Activated CD4-positive, alpha-beta T cell treated with anti-CD3 and anti-CD28 coated beads, Interleukin-10, Interleukin-2, amounts not matched to agents 100 ng/mL and 50 ng/mL, durations not matched to agents 16 hours and 8 hours (primary cell): ENCODE measurements at regions not wholly inside any gene's neighbourhood (a gene's known extent, or its start where the extent isn't known, plus 50 kb on each side); places are given as distances from the start of the nearest gene placed in this dataset.
A peak's percentile ranks its signal among the peaks of the same experiment; 100 is the strongest.

Experiments
- DNase-seq: peaks from one replicate; pipeline ENCODE4 v3.0.0-alpha.2; 2020

- DNase-seq = no peak
These were observed 231.2 kb upstream of the TPRG1 start for GRCh38 chr3:188940573-188940932.

DNA sequence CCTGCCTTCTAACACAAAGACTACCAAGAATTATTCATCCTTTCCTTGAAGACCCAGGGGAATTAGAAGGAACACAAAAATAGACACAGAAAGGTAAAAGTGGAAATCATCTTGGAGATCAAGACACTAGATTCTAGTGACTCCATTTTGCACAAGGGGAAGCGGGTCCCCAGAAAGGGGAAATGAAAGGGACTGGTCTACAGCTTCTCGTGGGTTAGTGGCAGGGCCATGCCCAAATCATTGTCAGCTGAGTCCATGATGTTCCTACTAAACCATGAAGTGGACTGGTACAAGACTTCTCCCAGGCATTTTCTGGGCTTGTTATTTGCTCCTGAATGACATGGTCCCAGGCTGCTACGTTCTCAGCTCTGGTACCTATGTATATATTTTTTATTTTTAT is 230.7 kb upstream of the TPRG1 start:
- no peak for DNase-seq

DNA sequence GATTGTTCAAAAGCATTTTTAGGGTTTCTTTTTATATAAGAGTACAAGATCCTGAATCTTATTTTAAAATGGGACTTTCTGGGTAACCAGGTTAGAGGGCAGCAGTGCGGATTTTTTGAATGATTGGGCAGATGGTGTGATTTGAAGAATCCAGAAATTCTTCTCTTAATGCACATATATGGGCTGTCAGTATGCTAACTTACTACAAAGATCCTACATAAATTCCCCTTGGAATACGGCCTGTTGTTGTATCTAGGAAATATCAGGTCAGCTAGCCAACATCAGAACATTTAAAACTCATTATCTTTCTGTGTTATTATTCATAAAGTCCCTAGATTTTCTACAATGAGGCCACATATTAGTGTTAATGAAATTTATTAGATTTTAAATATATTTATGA is 229.6 kb upstream of the TPRG1 start:
- no peak for DNase-seq

GRCh38 chr3:188943591-188943990 is 228.2 kb upstream of the TPRG1 start:
- no peak for DNase-seq

DNA sequence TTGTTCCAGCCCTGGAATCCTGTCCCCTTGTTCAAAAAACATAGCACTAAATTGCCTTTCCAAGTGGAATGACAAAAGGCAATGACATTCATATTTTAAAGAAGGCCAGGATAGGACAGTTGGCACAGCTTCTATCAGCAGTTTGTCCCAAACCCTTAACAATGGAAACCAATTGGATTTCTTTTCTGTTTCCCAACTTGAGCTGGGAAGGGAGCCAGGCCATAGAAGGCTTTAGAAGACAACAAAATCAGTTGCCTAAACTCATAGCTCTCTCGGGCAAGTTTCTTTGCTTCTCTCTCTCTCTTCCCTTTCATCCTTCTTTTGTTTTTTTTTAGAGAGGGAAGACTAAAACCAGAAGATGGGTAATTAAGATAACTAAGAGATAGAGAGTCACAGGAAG is 227.7 kb upstream of the TPRG1 start:
- DNase-seq = no peak

DNA sequence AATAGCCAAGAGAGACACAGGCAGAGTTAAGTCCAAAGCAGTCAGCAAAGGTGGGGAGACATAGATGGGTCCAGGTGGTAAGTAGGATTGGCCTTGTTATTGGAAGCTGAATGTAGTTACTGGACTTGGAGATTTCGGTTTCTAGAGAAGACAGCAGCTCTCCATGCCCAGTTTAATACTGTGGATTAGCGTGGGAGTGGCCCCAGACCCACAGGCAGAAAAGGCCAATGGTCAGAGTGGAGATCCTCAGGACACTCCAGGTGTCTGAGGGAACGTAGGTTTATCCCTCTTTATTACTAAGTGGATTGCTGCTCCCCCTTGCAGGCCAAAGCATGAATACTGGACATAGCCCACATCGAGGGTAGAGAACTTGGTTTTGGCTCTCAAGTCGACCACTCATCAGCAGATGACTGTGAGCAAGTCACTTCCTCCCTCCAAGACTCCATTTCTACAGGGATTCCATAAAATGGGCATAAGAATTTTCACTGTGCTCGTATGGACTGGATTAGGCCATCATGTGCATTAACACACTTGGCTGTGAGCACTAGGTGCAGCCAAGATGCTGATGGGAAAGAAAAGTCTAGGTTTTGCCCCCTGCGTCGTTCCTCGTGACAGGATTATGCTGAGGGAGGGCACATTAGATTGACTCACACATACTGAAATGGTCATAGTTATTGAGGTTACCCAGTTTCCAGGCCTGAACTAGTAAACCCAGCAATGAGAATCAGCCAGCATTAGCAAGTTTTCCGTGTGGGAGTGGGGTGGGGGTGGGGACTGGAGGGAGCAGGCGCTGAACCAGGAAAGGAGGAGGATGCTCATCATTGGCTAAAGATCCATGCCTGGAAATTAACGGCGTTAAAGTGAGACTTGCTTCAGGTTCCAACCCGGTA is 225.2 kb upstream of the TPRG1 start:
- no peak for DNase-seq

- DNase-seq = peak; percentile 27
These were observed 224.1 kb upstream of the TPRG1 start for GRCh38 chr3:188947401-188948280.

DNA sequence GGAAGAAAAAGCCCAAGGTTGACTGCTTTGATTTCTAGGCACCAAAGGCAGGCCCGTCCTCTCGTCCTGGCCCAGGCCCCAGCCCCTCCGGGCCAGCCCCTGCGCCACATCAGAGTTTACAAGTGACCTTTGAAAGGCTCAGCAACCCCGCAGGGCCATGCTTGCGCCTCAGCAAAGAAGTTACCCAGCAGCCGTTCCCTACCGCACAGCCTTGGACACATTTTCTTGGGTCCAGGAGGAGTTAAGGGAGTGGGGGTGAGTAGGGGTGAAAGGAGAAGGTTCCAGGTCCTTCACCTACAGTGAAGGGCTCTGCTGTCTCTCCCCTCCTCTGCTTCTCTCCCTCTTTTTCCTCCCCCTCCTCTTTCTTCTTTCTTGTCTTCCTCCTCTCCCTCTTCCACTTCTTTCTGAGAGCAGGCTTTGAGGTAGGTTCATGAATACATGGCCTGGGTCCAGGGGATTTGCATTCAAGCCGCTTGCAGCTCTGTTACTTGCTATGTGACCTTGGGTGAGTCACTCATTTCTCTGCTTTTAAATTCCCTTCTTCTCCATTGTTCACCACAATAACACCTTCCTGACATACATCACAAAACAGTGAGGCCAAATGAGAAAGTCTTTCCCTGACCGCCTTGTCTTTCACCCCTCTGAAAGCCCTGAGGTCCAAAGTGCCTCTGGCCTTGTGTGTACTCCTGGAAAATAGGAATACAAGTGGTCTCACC is 223.3 kb upstream of the TPRG1 start:
- DNase-seq = peak; percentile 26

- no peak for DNase-seq
These were observed 222.8 kb upstream of the TPRG1 start for GRCh38 chr3:188948997-188949389.

DNA sequence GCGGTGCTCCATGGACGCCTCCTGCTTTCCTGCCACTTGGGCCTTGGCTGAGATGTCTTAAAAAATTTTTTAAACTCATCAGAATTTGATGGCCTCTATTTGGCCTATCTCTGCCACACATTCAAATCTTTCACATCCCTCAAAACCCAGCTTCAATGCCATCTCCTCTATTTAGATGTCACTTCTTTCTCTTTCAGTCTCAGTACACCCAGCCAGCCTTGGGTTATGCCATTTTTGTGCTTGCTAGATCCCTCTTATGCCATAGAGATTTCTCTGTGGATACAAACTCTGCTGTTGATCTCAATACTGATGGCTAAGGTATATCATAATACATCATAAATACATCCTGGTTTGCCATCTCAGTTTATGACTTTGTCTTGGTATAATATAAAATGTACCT is 222.3 kb upstream of the TPRG1 start:
- no peak for DNase-seq

GRCh38 chr3:188949996-188950395 is 221.8 kb upstream of the TPRG1 start:
- no peak for DNase-seq

GRCh38 chr3:188950832-188951489 is 220.8 kb upstream of the TPRG1 start:
- peak; percentile 79 for DNase-seq

DNA sequence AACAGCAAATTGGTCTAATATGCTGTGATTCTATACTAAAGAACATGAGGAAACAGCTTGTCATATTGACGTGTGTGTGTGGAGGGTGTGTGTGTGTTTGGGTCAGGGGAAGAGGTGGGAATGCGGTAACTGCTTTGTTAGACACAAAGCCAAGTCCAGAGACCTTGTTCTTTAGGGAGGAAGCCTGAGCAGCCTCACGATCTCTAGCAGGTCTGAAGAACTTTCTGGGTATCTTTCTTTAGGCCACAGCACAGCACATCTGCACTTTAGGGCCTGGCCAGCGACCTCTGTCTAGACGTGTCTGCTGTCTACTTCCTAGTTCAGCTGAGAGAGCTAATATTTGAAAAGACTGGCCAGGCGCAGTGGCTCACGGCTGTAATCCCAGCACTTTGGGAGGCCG is 220.0 kb upstream of the TPRG1 start:
- DNase-seq = no peak

- peak; percentile 89 for DNase-seq
These were observed 217.1 kb upstream of the TPRG1 start for GRCh38 chr3:188954590-188955208.

GRCh38 chr3:188955919-188956318 is 215.9 kb upstream of the TPRG1 start:
- no peak for DNase-seq

GRCh38 chr3:188956839-188957489 is 214.8 kb upstream of the TPRG1 start:
- peak; percentile 59 for DNase-seq

- no peak for DNase-seq
These were observed 212.8 kb upstream of the TPRG1 start for GRCh38 chr3:188959013-188959412.

DNA sequence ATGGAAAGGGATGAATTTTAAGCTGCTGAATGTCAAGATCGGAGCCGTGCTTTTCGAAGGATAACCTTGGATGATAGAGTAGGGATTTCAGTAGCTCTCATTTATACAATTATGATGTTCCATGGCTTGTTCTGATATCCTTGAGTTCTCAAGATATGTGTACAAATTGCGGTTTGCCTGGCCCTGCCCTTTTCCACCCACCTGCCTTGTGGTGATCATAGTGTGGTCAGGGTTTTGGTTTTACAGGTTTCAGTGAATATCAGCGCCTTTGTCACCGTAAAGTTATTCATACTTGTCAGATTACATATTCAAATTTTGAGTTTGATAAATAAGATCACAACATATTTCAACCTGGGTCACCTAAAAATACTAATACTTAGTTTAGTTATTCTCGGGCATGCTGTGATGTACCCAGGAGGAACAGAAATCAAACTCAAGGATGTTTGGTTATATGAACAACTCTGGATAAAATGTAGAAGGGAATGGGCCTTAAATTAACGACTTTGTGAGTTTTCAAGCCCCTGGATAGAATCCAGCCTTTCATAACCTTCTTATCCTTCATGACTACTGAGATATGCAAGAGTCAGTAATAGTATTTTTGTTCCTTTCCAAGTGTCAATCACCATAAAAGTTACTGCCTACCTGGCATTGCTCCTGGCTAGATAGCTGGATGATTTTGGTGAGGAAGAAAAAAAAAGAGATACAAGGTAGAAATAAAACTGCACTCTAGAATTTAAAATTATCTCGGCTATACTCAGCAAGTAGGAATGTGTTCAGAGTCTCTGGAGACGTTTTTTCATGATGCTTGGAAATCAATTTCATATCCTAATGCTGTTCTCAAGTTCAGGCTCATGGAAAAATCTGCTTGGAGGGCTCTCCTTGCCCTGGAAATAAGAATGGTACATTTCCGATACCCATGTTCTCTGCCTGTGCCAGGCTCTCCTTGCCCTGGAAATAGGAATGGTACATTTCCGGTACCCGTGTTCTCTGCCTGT is 209.2 kb upstream of the TPRG1 start:
- DNase-seq = peak; percentile 52

- no peak for DNase-seq
These were observed 206.8 kb upstream of the TPRG1 start for GRCh38 chr3:188964957-188965356.

DNA sequence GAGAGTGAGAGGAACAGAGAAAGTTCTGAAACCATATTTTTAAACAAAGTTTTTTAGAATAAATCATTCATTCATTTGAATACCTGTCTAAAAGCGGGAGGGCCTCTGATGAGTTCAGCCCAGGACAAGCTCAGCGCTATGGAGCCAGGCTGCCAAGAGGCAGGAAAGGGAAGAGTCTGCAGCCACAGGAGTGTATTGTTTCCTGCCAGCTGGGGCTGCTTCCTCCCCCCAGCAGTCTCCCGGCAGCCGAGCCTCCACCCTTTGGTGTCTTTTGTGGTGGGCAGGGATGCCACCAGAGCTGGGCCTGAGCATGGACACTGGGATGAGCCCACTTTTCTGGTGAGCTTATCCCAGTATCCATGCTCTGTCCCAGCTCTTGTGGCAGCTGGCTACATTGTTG is 199.5 kb upstream of the TPRG1 start:
- DNase-seq = no peak
